ENCODE measurements at regions not wholly inside any gene's neighbourhood (a gene's known extent, or its start where the extent isn't known, plus 50 kb on each side); places are given as distances from the start of the nearest gene placed in this dataset.

GRCh38 chr7:54897891-54898290 lies 120.9 kb upstream of the EGFR start:
- no peaks in the 10 kb centered on the region for H3K79me2 ChIP-seq (ENCODE audit: control insufficient read depth, low read length)
- no peaks in the 10 kb centered on the region for H3K27me3 ChIP-seq (ENCODE audit: control insufficient read depth, low read length)
- H3K9me3 ChIP-seq (ENCODE audit: control insufficient read depth, insufficient read depth, low read length): no peaks in the 10 kb centered on the region
- H3K9me2 ChIP-seq (replicated peaks; ENCODE audit: control insufficient read depth, low read length): no peaks in the 10 kb centered on the region
- no peaks in the 10 kb centered on the region for H3K4me1 ChIP-seq (ENCODE audit: control insufficient read depth, low read length)
- no peaks in the 10 kb centered on the region for H4K20me1 ChIP-seq (ENCODE audit: control insufficient read depth, insufficient read depth, low read depth, low read length)
- no peak overlapping the region for H3K4me3 ChIP-seq (ENCODE audit: low read length)
- H3K27ac ChIP-seq (ENCODE audit: low read depth, low read length): no peak overlapping the region
- no peaks in the 10 kb centered on the region for H3K36me3 ChIP-seq (ENCODE audit: control insufficient read depth, low read length)
- no peak overlapping the region for H3K4me2 ChIP-seq (ENCODE audit: low read length)
- no peak for TF ChIP-seq EZH2phosphoT487 (IDR thresholded peaks at IDR 0.05; ENCODE audit: borderline replicate concordance, low read length)
- no peak for TF ChIP-seq CTCF (IDR thresholded peaks at IDR 0.05; ENCODE audit: low read depth, low read length, poor library complexity, severe bottlenecking)
- H3F3A ChIP-seq (ENCODE audit: control insufficient read depth, insufficient read depth): no peaks in the 10 kb centered on the region

- Histone ChIP-seq H3K9me2 (replicated peaks; ENCODE audit: control insufficient read depth, low read length) (no peaks in the 10 kb centered on the region), H3K4me2 (ENCODE audit: low read length) (no peak overlapping the region), H3K4me1 (ENCODE audit: control insufficient read depth, low read length) (no peaks in the 10 kb centered on the region), H3K27ac (ENCODE audit: low read depth, low read length) (no peak overlapping the region), H4K20me1 (ENCODE audit: control insufficient read depth, insufficient read depth, low read depth, low read length) (no peaks in the 10 kb centered on the region), H3K27me3 (ENCODE audit: control insufficient read depth, low read length) (no peaks in the 10 kb centered on the region), H3K36me3 (ENCODE audit: control insufficient read depth, low read length) (no peaks in the 10 kb centered on the region), H3K79me2 (ENCODE audit: control insufficient read depth, low read length) (no peaks in the 10 kb centered on the region), H3K9me3 (ENCODE audit: control insufficient read depth, insufficient read depth, low read length) (no peaks in the 10 kb centered on the region), H3F3A (ENCODE audit: control insufficient read depth, insufficient read depth) (no peaks in the 10 kb centered on the region), H3K4me3 (ENCODE audit: low read length) (no peak overlapping the region)
- TF ChIP-seq CTCF (IDR thresholded peaks at IDR 0.05; ENCODE audit: low read depth, low read length, poor library complexity, severe bottlenecking) (no peak), EZH2phosphoT487 (IDR thresholded peaks at IDR 0.05; ENCODE audit: borderline replicate concordance, low read length) (no peak)
These were observed 120.0 kb upstream of the EGFR start for GRCh38 chr7:54898659-54899340.

- H3K9me3 ChIP-seq (ENCODE audit: control insufficient read depth, insufficient read depth, low read length): no peaks in the 10 kb centered on the region
- no peak overlapping the region for H3K27ac ChIP-seq (ENCODE audit: low read depth, low read length)
- no peaks in the 10 kb centered on the region for H3K36me3 ChIP-seq (ENCODE audit: control insufficient read depth, low read length)
- no peaks in the 10 kb centered on the region for H3K79me2 ChIP-seq (ENCODE audit: control insufficient read depth, low read length)
- H3F3A ChIP-seq (ENCODE audit: control insufficient read depth, insufficient read depth): no peaks in the 10 kb centered on the region
- no peaks in the 10 kb centered on the region for H4K20me1 ChIP-seq (ENCODE audit: control insufficient read depth, insufficient read depth, low read depth, low read length)
- no peak for TF ChIP-seq CTCF (IDR thresholded peaks at IDR 0.05; ENCODE audit: low read depth, low read length, poor library complexity, severe bottlenecking)
- no peak for TF ChIP-seq EZH2phosphoT487 (IDR thresholded peaks at IDR 0.05; ENCODE audit: borderline replicate concordance, low read length)
- H3K9me2 ChIP-seq (replicated peaks; ENCODE audit: control insufficient read depth, low read length): no peaks in the 10 kb centered on the region
- H3K4me2 ChIP-seq (ENCODE audit: low read length): no peak overlapping the region
- H3K4me1 ChIP-seq (ENCODE audit: control insufficient read depth, low read length): no peaks in the 10 kb centered on the region
- H3K4me3 ChIP-seq (ENCODE audit: low read length): no peak overlapping the region
- H3K27me3 ChIP-seq (ENCODE audit: control insufficient read depth, low read length): no peaks in the 10 kb centered on the region
These were observed 117.0 kb upstream of the EGFR start for GRCh38 chr7:54901840-54902239.
